Right atrium auricular region (tissue), 2 donors: ENCODE measurements at regions not wholly inside any gene's neighbourhood (a gene's known extent, or its start where the extent isn't known, plus 50 kb on each side); places are given as distances from the start of the nearest gene placed in this dataset.

Source experiments
- DNase-seq: peaks from one replicate; pipeline ENCODE4 v3.0.0-alpha.2; 2019; ENCODE audit warnings: low spot score
- H3K27ac ChIP-seq, 2 donors: fragments of 200-600 bp; sonication (generic); 1 replicate in 1 of 2; 2 replicates in 1 of 2; pipeline ENCODE4 v1.5.1; 2016 to 2019
- H3K27me3 ChIP-seq, 2 donors: fragments of 200-600 bp; sonication (generic); one replicate each; pipeline versions ENCODE4 v1.5.1 to v1.6.0; 2017 to 2019
- H3K36me3 ChIP-seq: fragments of 200-600 bp; sonication (generic); one replicate; pipeline ENCODE4 v1.5.1; 2016
- H3K4me1 ChIP-seq, 2 donors: fragments of 200-600 bp; sonication (generic); one replicate each; pipeline versions ENCODE4 v1.5.1 to v1.6.0; 2017 to 2019
- H3K4me3 ChIP-seq, 2 donors: fragments of 200-600 bp; sonication (generic); 1 replicate in 1 of 2; 2 replicates in 1 of 2; pipeline ENCODE4 v1.5.1; 2017 to 2019; ENCODE audit warnings: mild to moderate bottlenecking in 1 of 2, moderate library complexity in 1 of 2
- H3K9me3 ChIP-seq, 2 donors: fragments of 200-600 bp; sonication (generic); one replicate each; pipeline ENCODE4 v1.5.1; 2019
- CTCF ChIP-seq, 2 donors: fragments of 200-600 bp; sonication (generic); IDR thresholded peaks; one replicate each; pipeline ENCODE4 v1.5.1; 2019; ENCODE audit warnings: antibody characterized with exemption in 2 of 2

- no peaks in the 10 kb centered on the region for H3K27me3 ChIP-seq
- no peak overlapping the region for H3K4me3 ChIP-seq
- TF ChIP-seq CTCF (IDR thresholded peaks at IDR 0.05) = no peak
- no peaks in the 10 kb centered on the region for H3K4me1 ChIP-seq
- H3K9me3 ChIP-seq = no peaks in the 10 kb centered on the region
- no peak for DNase-seq
- H3K27ac ChIP-seq = no peak overlapping the region
- H3K36me3 ChIP-seq = no peaks in the 10 kb centered on the region
These were observed 197.3 kb upstream of the SLITRK3 start for GRCh38 chr3:165393461-165393860.

GRCh38 chr3:165390166-165390565 is 194.0 kb upstream of the SLITRK3 start:
- Histone ChIP-seq H3K9me3 (no peaks in the 10 kb centered on the region), H3K4me1 (no peaks in the 10 kb centered on the region), H3K27me3 (no peaks in the 10 kb centered on the region), H3K4me3 (no peak overlapping the region), H3K36me3 (no peaks in the 10 kb centered on the region), H3K27ac (no peak overlapping the region)
- no peak for TF ChIP-seq CTCF (IDR thresholded peaks at IDR 0.05)
- no peak for DNase-seq

DNA sequence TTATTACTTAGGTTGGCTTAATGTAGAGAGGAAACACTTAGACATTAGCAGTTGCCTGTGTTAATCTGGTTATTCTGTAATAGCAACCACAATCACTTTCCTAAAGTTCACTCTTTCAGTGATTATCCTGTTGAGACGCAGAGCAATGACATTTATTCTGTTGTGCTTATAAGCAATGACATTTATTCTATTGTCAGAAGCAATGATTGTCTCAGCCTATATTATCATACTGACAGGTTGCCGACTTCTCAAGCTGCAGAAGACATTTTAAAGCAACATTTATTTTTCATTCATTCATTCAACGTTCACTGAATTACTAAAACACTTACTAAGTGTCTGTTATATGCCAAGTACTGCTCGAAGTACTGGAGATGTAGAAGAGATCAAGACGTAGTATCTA is 193.5 kb upstream of the SLITRK3 start:
- no peak overlapping the region for H3K27ac ChIP-seq
- no peak for DNase-seq
- H3K27me3 ChIP-seq = no peaks in the 10 kb centered on the region
- TF ChIP-seq CTCF (IDR thresholded peaks at IDR 0.05) = no peak
- H3K9me3 ChIP-seq = no peaks in the 10 kb centered on the region
- H3K4me1 ChIP-seq = no peaks in the 10 kb centered on the region
- no peaks in the 10 kb centered on the region for H3K36me3 ChIP-seq
- H3K4me3 ChIP-seq = no peak overlapping the region

GRCh38 chr3:165389064-165389463 is 192.9 kb upstream of the SLITRK3 start:
- Histone ChIP-seq H3K4me1 (no peaks in the 10 kb centered on the region), H3K9me3 (no peaks in the 10 kb centered on the region), H3K27ac (no peak overlapping the region), H3K27me3 (no peaks in the 10 kb centered on the region), H3K4me3 (no peak overlapping the region), H3K36me3 (no peaks in the 10 kb centered on the region)
- no peak for DNase-seq
- TF ChIP-seq CTCF (IDR thresholded peaks at IDR 0.05) = no peak

DNA sequence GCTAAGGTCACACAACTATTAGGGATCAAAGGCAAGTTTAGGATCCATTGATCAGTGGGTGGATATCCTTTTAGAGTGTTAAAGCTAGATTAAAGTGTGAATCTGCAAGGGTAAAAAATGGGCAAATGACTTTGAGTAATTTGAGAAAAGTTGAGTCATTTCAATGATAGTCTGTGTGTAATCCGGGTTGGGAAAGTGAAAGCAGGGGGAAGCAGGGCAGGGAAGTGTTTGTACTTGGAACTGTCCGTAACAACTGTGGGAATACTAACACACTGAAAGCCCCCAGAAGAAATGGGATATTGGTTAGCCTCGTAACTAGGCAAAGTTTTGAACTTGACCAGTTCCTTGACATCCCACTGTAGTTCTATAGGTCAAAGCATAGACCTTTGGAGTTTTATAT is 187.2 kb upstream of the SLITRK3 start:
- no peaks in the 10 kb centered on the region for H3K4me1 ChIP-seq
- no peaks in the 10 kb centered on the region for H3K9me3 ChIP-seq
- no peak for DNase-seq
- no peaks in the 10 kb centered on the region for H3K27me3 ChIP-seq
- no peak overlapping the region for H3K4me3 ChIP-seq
- no peaks in the 10 kb centered on the region for H3K36me3 ChIP-seq
- H3K27ac ChIP-seq = no peak overlapping the region
- no peak for TF ChIP-seq CTCF (IDR thresholded peaks at IDR 0.05)

DNA sequence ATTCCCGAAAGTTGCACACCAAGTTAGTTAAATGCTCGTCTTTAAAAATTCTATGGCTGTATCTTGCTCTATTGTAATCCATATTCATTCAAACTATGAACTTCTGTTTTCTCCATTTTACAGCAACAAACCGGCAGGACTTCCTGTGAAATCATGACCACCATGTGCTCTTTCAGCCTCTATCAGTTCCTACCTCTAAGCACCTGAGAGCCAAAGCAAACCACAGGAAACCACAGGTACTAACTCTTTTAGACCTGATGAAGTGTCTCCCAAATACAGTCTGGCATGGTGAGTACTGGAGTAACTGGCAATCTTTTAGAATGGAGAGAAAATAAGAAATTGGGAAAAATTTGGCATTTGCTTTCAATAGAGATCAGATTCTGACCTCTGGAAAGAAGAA is 186.5 kb upstream of the SLITRK3 start:
- Histone ChIP-seq H3K9me3 (no peaks in the 10 kb centered on the region), H3K4me1 (no peaks in the 10 kb centered on the region), H3K36me3 (no peaks in the 10 kb centered on the region), H3K4me3 (no peak overlapping the region), H3K27ac (no peak overlapping the region), H3K27me3 (no peaks in the 10 kb centered on the region)
- DNase-seq = no peak
- TF ChIP-seq CTCF (IDR thresholded peaks at IDR 0.05) = no peak
